ENCODE measurements at regions not wholly inside any gene's neighbourhood (a gene's known extent, or its start where the extent isn't known, plus 50 kb on each side); places are given as distances from the start of the nearest gene placed in this dataset.

DNA sequence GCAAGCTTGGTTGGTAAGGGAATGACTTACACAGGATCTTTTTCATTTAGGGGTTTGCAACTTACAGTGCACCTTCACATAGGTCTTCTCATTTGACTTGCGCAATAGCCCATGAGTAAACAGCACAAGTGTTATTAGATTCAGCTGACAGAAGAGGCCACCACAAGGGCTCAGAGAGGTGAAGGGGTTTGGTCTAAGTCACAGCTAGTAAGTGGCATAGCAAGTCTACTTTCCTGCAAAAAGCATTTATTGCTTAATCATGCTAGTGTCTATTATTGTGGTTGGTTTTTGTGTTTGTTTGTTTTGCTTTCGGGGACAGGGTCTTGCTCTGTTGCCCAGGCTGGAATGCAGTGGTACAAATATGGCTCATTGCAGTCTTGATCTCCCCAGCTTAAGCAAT is 83.3 kb downstream of the SPRY1 start:
- no peak overlapping the region for H3K4me3 Mint-ChIP-seq
- no peak for DNase-seq
- no peak for ATAC-seq (replicated peaks)
- H3K27me3 Mint-ChIP-seq, result no peaks in the 10 kb centered on the region
- H3K9me3 Mint-ChIP-seq, result no peaks in the 10 kb centered on the region
- no peak overlapping the region for H3K27ac Mint-ChIP-seq
- H3K4me1 Mint-ChIP-seq (ENCODE audit: low read depth in 2 of 2), result peaks cover 7 to 13% of the 10 kb centered on the region in 2 donors
- no peaks in the 10 kb centered on the region for H3K36me3 Mint-ChIP-seq (ENCODE audit: insufficient read depth)

DNA sequence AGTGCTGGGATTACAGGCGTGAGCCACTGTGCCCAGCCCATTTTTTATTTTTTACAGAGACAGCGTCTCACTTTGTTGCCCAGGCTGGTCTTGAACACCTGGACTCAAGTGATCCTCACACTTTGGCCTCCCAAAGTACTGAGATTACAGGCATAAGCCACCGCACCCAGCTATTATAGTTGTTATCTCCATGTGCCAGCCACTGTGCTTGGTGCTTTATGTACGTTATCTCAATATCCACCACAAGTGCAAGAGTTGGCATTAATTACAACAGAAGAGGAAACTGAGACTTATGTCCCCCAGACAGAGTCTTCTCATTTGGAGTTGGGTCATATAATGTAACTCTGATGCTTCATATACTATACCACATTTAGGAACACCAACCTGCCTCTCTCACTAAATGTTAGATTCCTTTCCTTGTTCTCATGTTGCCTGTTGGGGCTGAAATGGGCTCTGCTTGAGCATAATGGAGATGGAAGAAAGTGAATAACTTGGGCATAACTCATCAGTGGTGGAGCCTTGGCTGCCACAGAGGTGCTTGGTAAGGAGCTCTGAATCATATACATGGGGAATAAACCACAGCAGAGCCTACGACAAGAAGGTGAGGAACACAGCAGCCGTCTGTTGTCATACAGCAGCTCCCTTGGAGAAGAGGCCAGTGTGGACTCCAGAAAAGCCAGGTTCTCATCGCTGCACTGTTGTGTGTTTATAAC is 84.3 kb downstream of the SPRY1 start:
- H3K27ac Mint-ChIP-seq, result no peak overlapping the region
- no peaks in the 10 kb centered on the region for H3K36me3 Mint-ChIP-seq (ENCODE audit: insufficient read depth)
- H3K4me3 Mint-ChIP-seq, result no peak overlapping the region
- no peaks in the 10 kb centered on the region for H3K27me3 Mint-ChIP-seq
- DNase-seq (no peak), ATAC-seq (replicated peaks) (no peak)
- peaks cover 7 to 13% of the 10 kb centered on the region in 2 donors for H3K4me1 Mint-ChIP-seq (ENCODE audit: low read depth in 2 of 2)
- no peaks in the 10 kb centered on the region for H3K9me3 Mint-ChIP-seq

DNA sequence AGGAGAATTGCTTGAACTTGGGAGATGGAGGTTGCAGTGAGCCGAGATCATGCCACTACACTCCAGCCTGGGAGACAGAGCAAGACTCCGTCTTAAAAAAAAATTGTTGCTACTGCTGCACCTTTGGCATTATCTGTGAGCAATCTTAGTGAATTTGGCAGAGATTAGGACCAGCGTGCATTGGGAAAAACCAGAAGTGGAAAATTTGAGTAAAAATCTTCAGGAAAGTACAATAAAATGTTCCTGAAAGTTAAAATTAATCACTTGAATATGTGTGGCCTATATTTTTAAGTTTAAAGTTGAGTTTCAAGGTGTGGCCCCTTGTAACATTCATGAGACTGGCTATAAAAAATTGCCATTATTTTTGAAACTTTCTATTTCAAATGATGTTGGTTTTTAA is 85.1 kb downstream of the SPRY1 start:
- ATAC-seq (replicated peaks) (no peak), DNase-seq (no peak)
- Mint-ChIP-seq H3K4me1 (ENCODE audit: low read depth in 2 of 2) (peaks cover 7 to 13% of the 10 kb centered on the region in 2 donors), H3K27ac (no peak overlapping the region), H3K36me3 (ENCODE audit: insufficient read depth) (no peaks in the 10 kb centered on the region), H3K27me3 (no peaks in the 10 kb centered on the region), H3K4me3 (no peak overlapping the region), H3K9me3 (no peaks in the 10 kb centered on the region)

DNA sequence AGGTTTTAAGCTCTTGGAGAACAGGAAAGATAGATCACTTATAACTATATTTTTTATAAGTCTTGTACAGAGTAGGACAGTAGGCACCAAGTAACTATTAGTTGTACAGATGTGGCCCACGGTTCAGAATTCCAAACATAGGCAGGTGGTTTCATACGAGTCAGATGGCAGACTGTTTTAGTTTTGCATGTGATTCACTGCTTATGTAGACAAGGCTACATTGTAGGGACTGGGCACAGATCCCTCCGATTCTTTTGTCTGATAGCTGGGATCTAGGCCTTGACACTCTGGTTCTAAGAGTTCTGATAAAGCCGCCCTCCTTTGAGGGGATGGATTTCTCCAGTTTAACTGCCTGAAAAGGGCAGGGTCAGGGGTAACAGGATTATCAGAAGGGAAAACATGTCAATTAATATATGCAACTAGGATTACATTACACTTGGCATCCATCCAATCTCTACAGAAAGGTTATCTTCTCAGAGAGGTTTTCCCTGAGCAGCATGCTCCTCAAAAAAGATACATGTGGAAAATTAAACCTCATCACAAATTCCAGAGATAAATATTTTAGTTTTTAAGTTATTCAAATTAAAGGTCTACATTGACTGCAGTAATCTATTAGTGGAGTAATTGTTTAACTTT is 87.8 kb downstream of the SPRY1 start:
- Mint-ChIP-seq H3K27ac (no peak overlapping the region), H3K36me3 (ENCODE audit: insufficient read depth) (no peaks in the 10 kb centered on the region), H3K4me1 (ENCODE audit: low read depth in 2 of 2) (no peaks in the 10 kb centered on the region), H3K27me3 (no peaks in the 10 kb centered on the region), H3K4me3 (no peak overlapping the region), H3K9me3 (no peaks in the 10 kb centered on the region)
- DNase-seq (no peak), ATAC-seq (replicated peaks) (no peak)

DNA sequence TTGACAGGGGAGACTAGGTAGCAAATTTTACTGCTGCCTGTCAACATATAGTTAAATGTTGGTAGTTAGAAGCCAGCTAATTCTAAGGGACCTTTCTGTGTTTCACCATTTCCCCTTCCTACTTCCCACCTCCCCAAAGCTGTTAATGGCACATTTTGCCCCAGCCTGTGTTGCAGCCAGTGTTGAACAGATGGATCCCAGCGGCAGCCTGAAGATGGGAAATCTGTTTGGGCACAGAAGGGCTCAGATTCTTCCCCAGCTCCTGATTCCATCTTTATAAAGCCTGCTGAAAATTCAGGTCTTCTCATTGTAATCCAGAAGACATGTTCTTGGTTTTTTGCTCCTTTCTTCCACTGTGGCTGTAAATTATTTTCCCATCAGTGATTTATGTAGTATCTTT is 89.0 kb downstream of the SPRY1 start:
- no peaks in the 10 kb centered on the region for H3K36me3 Mint-ChIP-seq (ENCODE audit: insufficient read depth)
- no peak overlapping the region for H3K27ac Mint-ChIP-seq
- H3K4me1 Mint-ChIP-seq (ENCODE audit: low read depth in 2 of 2), result no peaks in the 10 kb centered on the region
- no peak overlapping the region for H3K4me3 Mint-ChIP-seq
- no peaks in the 10 kb centered on the region for H3K27me3 Mint-ChIP-seq
- H3K9me3 Mint-ChIP-seq, result no peaks in the 10 kb centered on the region
- DNase-seq, result no peak
- no peak for ATAC-seq (replicated peaks)

DNA sequence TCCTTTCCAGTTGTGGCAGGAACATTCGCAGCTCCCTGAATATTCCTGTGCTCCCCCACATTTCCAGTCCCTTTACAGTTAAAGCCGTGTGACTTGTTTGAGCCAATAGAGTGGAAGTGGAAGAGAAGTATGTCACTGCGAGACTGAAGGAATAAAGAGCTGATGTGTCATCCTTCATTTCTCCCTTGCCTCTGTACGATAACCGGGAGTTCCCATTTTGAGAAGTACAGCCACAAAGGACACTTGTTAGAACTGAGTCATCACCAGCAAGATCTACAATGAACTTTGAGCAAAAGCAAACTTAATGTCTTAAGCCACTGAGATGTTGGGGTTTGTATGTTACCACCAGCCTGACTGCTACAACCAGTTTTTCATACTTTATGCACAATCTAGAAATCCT is 92.3 kb downstream of the SPRY1 start:
- Mint-ChIP-seq H3K9me3 (no peaks in the 10 kb centered on the region), H3K4me1 (ENCODE audit: low read depth in 2 of 2) (no peaks in the 10 kb centered on the region), H3K27ac (no peak overlapping the region), H3K36me3 (ENCODE audit: insufficient read depth) (no peaks in the 10 kb centered on the region), H3K27me3 (peaks cover 0 to 2% of the 10 kb centered on the region in 2 donors), H3K4me3 (no peak overlapping the region)
- no peak for DNase-seq
- ATAC-seq (replicated peaks), result peak; percentile 54

DNA sequence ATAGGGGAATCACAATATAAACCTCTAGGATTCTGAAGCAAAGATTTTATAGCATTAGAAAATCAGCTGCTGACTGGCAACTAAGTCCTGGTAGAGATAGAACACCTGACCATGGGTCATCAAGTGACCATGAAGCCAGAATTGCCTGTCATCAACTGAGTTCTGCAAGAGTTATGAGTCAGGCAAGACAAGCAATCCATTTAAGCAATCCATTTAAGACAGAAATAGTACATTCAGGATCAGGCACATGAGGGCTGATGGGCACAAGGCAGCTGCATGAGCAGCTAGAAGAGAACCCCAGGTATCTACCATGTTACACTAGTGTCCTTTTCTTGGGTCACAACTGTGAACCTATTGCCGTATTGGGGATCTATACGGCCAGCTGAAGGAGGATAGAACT is 98.9 kb downstream of the SPRY1 start:
- Mint-ChIP-seq H3K9me3 (no peaks in the 10 kb centered on the region), H3K27ac (no peak overlapping the region), H3K27me3 (peaks cover 13 to 18% of the 10 kb centered on the region in 2 donors), H3K36me3 (ENCODE audit: insufficient read depth) (no peaks in the 10 kb centered on the region), H3K4me3 (no peak overlapping the region), H3K4me1 (ENCODE audit: low read depth in 2 of 2) (no peaks in the 10 kb centered on the region)
- no peak for DNase-seq
- ATAC-seq (replicated peaks), result no peak

DNA sequence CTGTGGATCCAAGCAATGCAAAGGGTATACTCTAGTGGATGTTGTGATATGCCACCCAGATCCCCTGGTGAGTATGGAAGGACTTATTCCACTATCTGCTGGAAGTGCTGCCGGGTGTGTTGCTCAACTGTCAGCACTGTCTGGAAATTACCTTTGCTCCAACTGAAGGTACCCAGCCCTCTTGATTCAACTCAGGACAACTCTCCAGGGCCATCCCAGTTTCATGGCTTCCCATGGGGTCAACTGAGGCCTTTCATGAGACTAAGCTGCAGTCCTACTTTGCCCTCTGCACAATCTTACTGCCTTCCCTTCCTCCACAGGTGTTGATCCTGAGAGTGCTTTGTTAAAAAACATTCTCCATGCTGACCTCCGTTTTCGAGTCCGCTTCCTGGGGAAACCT is 99.8 kb downstream of the SPRY1 start:
- Mint-ChIP-seq H3K4me1 (ENCODE audit: low read depth in 2 of 2) (no peaks in the 10 kb centered on the region), H3K9me3 (no peaks in the 10 kb centered on the region), H3K4me3 (no peak overlapping the region), H3K36me3 (ENCODE audit: insufficient read depth) (no peaks in the 10 kb centered on the region), H3K27ac (no peak overlapping the region), H3K27me3 (peaks cover 13 to 26% of the 10 kb centered on the region in 2 donors)
- DNase-seq, result no peak
- ATAC-seq (replicated peaks), result no peak

DNA sequence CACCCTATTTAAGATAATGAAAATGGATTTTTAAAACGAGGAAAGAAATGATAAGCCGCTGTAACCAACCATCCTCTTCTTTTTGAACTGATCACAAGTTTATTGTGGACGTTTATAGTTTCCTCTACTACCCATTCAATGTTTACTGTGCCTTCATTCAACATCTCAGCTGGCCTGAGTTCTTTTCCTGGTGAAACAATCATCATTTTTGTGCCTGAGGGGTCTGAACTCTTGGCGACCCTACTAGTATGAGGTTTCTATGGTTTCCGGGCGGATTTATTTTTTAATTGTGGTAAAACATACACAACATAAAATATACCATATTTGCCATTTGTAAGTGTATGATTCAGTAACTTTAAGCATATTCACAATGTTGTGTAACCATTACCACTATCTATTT is 100.7 kb downstream of the SPRY1 start:
- Mint-ChIP-seq H3K27me3 (peaks cover 13 to 26% of the 10 kb centered on the region in 2 donors), H3K4me3 (no peak overlapping the region), H3K9me3 (no peaks in the 10 kb centered on the region), H3K27ac (no peak overlapping the region), H3K36me3 (ENCODE audit: insufficient read depth) (no peaks in the 10 kb centered on the region), H3K4me1 (ENCODE audit: low read depth in 2 of 2) (no peaks in the 10 kb centered on the region)
- no peak for ATAC-seq (replicated peaks)
- no peak for DNase-seq

DNA sequence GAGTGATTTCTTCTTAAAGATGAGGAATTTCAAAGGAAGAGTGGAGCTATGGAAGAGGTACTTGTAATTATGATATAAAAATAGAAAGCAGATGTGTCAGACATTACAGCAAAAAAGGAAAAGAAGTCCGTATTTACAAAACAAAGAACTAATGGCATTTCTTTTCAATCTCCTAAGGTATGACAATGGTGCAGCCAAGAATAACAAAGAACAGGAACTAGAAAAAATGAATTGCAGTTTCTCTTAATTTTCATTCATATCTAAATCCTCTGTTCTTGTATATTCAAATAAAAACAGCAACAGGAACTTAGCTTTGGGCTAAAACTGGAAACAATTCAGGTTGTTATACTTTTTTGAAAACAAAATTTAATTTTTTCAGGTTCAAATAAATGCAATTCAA is 105.1 kb downstream of the SPRY1 start:
- no peaks in the 10 kb centered on the region for H3K9me3 Mint-ChIP-seq
- no peak overlapping the region for H3K27ac Mint-ChIP-seq
- no peak for ATAC-seq (replicated peaks)
- peaks cover 27 to 42% of the 10 kb centered on the region in 2 donors for H3K27me3 Mint-ChIP-seq
- H3K4me3 Mint-ChIP-seq, result no peak overlapping the region
- H3K36me3 Mint-ChIP-seq (ENCODE audit: insufficient read depth), result no peaks in the 10 kb centered on the region
- H3K4me1 Mint-ChIP-seq (ENCODE audit: low read depth in 2 of 2), result peaks cover 0 to 6% of the 10 kb centered on the region in 2 donors
- DNase-seq, result no peak

DNA sequence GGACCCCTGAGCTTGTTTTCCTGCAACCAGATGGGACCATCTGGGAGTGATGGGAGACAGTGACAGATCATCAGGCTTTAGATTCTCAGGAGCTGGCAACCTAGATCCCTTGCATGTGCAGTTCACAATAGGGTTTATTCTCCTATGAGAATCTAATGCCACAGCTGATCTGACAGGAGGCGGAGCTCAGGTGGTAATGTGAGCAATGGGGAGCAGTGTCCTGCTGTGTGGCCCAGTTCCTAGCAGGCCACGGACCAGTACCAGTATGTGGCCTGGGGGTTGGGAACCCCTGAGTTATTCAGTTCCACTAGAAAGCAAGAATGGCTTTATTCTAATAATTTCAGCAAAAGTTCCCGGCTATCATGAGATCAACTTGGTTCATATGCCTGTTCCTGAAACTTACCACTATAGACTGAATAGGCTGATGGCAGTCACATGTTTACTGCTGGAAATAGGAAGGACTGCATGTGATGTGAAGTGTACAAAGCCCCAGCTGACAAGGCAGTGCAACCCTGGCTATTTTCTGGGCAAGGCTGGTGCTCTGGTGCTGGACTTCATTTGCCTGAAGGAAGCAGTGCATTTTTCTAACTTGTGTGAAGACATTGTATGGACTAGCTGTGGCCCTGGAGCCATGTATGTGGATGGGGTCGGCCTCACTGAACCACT is 107.2 kb downstream of the SPRY1 start:
- ATAC-seq (replicated peaks) (no peak), DNase-seq (no peak)
- H3K4me3 Mint-ChIP-seq, result no peak overlapping the region
- H3K27ac Mint-ChIP-seq, result no peak overlapping the region
- H3K36me3 Mint-ChIP-seq (ENCODE audit: insufficient read depth), result no peaks in the 10 kb centered on the region
- H3K9me3 Mint-ChIP-seq, result no peaks in the 10 kb centered on the region
- H3K27me3 Mint-ChIP-seq, result peaks cover 22 to 45% of the 10 kb centered on the region in 2 donors
- peaks cover 0 to 6% of the 10 kb centered on the region in 2 donors for H3K4me1 Mint-ChIP-seq (ENCODE audit: low read depth in 2 of 2)

DNA sequence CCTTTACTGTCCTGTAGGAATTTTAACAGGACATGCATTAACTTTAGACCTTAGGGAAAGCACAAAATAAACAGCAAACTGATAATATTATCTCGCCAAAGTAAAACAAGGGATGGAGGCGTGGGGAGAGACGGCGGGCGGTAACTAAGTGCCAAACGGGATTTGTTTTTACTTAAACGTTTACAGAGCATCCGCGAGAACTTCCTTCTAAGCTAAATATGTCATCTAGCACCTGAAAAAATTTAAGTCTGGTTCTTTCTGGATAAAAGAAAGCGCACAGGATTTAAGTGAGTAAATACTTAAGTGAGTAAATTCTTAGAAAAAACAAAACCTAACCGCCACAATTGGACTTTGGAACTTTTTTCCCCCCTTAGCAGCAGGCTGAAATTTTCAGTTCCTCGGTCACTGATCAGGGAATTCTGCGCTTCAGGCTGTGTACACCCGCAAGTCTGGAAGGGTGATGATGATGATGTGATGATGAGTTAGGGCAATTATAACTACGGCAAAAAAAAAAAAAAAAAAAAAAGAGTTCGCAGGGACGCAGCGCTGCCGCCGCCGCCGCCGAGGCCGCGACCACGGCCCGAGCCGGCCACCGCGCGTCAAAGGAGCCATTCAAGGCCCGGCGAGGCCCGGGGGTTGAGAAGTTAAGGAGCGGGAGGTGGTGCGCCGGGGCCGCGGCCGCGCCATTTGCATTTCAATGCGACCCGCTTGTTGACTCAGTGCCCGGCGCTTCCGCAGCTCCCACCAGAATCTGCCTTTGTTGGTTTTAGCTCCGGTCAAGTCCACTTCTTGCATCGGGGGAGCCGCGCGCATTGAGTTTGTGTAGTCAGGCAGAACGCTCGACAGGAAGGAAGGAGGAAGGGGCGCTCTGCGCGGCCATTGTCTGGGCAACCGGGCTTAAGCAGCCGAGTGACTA is 108.8 kb downstream of the SPRY1 start:
- Mint-ChIP-seq H3K4me1 (ENCODE audit: low read depth in 2 of 2) (peaks cover 0 to 6% of the 10 kb centered on the region in 2 donors), H3K36me3 (ENCODE audit: insufficient read depth) (no peaks in the 10 kb centered on the region), H3K27ac (peak overlapping the region in 1 of 2 donors; percentile 11), H3K9me3 (no peaks in the 10 kb centered on the region), H3K4me3 (peak overlapping the region; percentile 52 to 82), H3K27me3 (peaks cover 22 to 43% of the 10 kb centered on the region in 2 donors)
- ATAC-seq (replicated peaks), result peak; percentile 41
- peak in 1 of 3 experiments; percentile 3 for DNase-seq

DNA sequence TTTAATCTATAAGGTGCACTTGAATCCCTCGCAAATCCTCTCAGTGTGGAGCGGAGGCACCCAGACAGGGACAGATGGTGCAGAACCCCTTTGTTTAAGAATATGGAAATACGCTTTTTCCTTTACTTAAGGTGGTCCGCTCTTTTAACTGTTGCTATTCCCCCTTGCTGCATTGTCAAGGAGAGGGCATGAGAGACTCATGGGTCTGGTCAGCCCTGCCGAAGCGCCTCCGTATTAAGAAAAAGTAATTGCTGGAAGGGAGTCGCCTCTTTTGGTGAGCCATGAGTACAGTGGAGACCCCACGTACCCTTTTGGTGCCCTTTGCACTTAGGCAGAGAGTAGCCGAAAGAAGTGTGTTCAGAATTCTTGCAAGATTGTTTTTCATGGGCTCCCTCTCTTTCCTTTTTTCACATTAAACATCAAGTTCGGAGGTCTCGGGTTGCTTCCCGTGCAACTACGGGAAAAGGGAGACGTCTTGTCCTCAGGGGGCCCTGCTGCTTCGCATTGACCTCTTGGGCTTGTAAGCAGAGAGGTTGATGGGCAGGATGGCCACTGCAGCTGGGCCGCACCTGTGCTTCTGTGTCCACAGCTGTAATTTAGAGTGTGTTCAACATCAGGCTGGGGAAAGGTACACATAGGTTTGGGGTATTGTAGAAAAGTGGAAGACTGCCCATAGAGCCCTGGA is 109.6 kb downstream of the SPRY1 start:
- DNase-seq (no peak), ATAC-seq (replicated peaks) (no peak)
- peaks cover 22 to 35% of the 10 kb centered on the region in 2 donors for H3K27me3 Mint-ChIP-seq
- H3K36me3 Mint-ChIP-seq (ENCODE audit: insufficient read depth), result no peaks in the 10 kb centered on the region
- peak overlapping the region; percentile 52 to 82 for H3K4me3 Mint-ChIP-seq
- H3K9me3 Mint-ChIP-seq, result no peaks in the 10 kb centered on the region
- H3K4me1 Mint-ChIP-seq (ENCODE audit: low read depth in 2 of 2), result peaks cover 0 to 6% of the 10 kb centered on the region in 2 donors
- peak overlapping the region in 1 of 2 donors; percentile 11 for H3K27ac Mint-ChIP-seq
